GM21825 (cell line): ENCODE measurements at regions not wholly inside any gene's neighbourhood (a gene's known extent, or its start where the extent isn't known, plus 50 kb on each side); places are given as distances from the start of the nearest gene placed in this dataset.
A peak's percentile ranks its signal among the peaks of the same experiment; 100 is the strongest.

Experiments
- ATAC-seq: cut with Tn5 transposase; IDR thresholded peaks from one replicate; pipeline ENCODE4 v1.9.1; 2021; ENCODE audit warnings: mild to moderate bottlenecking, moderate library complexity; ENCODE audit not compliant: unreplicated experiment

GRCh38 chr14:22513066-22513812 lies 75.8 kb downstream of the DAD1 start:
- no peak for ATAC-seq

DNA sequence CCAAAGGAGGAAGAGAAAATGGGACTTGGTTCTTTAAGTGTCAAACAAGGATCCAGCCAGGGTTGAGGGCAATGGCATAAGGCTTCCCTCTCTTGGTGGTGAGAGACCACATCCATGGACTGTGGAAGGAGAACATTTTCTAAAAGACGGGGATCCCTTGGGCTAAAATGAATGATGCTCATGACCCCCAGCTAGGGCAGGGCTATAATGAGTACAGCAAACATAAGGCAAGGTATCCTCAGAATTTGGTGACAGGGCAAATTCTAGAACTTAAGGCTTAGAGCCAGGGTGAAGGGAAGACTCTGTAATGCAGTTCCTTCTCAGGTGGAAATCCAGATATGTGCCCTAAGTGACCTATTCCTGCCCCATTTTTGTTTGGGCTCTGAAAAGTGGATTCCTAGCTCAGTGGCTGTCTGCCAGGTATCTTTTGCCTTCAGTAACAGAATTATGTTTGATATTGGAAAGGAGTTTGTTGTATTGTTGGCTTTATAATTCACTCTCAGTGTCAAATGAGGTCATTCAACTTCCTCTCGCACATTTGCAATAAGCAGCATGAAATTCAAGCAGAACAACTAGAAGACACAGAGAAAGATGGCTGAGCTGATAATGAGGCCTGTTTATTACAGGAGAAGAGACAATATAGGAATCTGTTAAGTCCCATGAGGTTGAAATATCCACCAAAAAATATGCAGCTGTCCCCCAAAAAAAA lies 76.8 kb downstream of the DAD1 start:
- ATAC-seq = no peak

GRCh38 chr14:22510527-22511110 lies 78.4 kb downstream of the DAD1 start:
- ATAC-seq = no peak

- ATAC-seq = no peak
Measured at GRCh38 chr14:22509751-22510300, 79.2 kb downstream of the DAD1 start.

DNA sequence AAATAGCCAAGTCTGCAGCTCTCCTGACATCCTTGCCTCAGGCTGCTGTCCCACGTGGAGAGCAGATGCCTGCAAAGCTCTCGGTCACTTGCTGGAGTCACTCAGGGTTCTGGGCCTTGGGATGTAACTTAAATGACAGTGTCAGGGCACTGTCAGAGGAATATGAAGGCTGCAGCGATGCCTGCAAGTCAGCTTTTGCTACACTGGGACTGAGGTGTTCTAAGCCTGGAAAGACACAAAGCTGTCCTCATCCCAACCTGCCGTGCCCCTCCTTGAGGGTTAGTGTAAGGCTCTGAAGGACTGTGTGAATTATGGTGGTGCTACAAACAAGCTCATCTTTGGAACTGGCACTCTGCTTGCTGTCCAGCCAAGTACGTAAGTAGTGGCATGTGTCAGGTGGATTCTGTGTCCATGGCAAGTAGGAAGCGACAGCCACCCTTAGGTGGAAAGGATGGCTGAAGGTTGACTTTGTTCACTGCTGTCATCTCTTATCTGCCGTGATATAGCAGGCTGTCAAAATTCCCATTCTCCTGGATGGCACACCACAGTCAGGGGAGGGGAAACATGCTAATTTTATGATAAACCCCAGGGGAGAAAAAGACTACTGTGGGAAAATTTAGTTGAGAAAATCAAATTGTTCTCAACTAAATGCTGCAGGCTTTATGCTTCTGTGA lies 79.9 kb downstream of the DAD1 start:
- ATAC-seq = peak; percentile 21

- ATAC-seq = no peak
Measured at GRCh38 chr14:22508662-22509035, 80.4 kb downstream of the DAD1 start.

DNA sequence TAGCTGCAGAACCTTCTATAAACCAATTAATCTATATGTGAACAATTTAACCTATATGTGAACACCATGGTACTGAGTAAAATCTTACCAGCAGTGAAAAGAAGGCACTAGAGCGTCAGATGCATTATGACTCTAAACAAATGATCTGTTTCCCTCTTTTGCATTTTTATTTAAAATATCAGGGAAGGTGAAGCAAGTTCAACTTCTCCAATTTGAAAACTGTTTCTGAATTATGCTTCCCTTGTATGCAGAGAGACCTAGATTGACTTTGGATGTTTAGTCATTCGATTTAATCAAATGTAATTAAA lies 80.9 kb downstream of the DAD1 start:
- ATAC-seq = no peak

GRCh38 chr14:22506778-22507351 lies 82.2 kb downstream of the DAD1 start:
- no peak for ATAC-seq

- no peak for ATAC-seq
Measured at GRCh38 chr14:22506378-22506710, 82.7 kb downstream of the DAD1 start.

GRCh38 chr14:22505697-22506377 lies 83.2 kb downstream of the DAD1 start:
- ATAC-seq = no peak

GRCh38 chr14:22505309-22505696 lies 83.7 kb downstream of the DAD1 start:
- no peak for ATAC-seq

DNA sequence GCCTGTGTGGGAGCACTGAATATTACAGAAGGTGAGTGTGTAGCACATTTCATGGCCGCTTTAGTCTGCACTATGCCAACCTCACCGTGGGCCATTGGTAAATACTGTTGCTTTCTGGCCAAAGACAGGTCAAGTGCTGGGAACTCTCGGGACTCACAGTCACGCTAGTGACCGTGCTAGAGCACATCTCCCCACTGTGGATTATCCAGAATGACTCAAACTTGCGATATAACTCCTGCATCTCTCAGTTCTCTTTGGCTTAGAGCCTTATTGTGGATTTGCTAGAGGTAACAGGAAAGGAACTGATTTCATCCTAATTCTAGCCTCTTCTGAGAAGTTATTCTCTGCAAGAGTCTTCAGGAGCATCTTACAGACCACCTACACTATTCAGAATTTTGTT lies 86.5 kb downstream of the DAD1 start:
- ATAC-seq = no peak

GRCh38 chr14:22502007-22502406 lies 87.0 kb downstream of the DAD1 start:
- ATAC-seq = no peak

- ATAC-seq = no peak
Measured at GRCh38 chr14:22500954-22501726, 87.9 kb downstream of the DAD1 start.

DNA sequence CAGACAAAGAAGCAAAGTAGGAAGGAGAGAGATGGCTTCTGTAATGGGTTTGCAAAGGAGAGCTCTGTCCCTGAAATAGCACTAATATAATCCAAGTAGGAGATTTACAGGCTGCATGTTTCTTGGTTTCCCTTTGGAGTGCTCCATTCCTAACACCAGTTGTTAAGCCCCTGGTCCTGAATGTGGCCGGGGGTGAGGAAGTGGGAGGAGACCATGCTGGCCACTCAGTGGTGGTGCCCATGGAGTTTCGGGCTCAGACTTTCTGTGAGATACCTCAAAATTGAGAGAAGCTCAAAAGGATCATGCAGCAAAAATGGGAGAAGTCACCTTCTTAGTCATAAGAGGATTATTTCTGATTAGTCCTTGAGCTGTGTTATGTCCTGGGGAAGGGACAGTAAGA lies 88.5 kb downstream of the DAD1 start:
- no peak for ATAC-seq

DNA sequence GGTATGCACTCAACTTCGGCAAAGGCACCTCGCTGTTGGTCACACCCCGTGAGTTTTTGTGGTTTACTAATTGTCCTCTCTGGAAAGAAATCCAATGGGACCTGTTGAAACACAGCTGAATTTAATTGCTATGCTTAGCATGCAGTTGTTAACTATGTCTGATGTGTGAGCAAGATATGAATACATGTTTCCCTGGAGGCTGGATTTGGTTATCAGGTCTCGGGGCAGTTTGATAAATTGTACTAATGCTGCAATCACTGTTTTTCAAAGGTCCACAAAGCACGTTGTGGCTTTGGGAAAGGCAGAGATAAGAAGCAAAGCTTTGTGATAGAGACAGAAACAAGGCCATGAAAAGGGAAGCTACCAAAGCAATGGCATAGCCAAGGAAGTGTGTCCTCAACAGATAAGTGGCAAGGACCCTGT lies 91.3 kb downstream of the DAD1 start:
- no peak for ATAC-seq

DNA sequence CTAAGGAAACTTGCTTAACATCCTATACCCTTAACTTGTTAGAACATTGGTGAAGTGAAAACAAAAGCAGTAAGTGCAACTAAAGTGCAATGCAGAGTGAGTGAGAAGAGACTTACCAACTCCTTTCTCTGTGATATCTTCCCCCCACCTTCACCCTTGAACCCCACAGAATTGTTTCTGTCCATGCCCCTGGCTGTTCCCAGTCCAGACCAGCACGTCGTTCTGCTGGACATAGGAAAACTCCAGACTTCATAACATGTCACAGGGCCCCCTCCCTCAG lies 91.9 kb downstream of the DAD1 start:
- ATAC-seq = peak; percentile 16

- ATAC-seq = no peak
Measured at GRCh38 chr14:22494486-22495135, 94.4 kb downstream of the DAD1 start.

DNA sequence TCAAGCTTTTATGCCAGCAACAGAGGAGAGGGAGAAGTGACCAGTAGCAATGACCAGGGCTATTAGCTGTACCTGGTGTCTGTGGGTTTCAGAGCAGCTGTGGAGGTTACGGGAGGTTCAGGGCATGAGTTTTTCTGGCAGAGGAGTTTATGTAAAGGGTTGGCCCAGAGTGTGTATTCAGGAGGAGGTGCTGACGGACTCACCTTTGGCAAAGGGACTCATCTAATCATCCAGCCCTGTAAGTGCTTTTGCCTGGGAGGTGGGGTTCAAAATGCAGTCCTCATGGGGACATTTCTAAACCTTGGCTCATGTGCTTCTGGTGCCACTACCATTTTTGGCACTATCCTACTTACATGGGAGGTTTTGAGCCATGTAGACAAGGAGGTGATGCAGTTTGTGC lies 95.3 kb downstream of the DAD1 start:
- ATAC-seq = no peak
